ENCODE measurements at regions not wholly inside any gene's neighbourhood (a gene's known extent, or its start where the extent isn't known, plus 50 kb on each side); places are given as distances from the start of the nearest gene placed in this dataset.

- no peak for TF ChIP-seq GATA2 (IDR thresholded peaks at IDR 0.05; ENCODE audit: low read depth, low read length)
- no peak for TF ChIP-seq GATA3 (IDR thresholded peaks at IDR 0.05; ENCODE audit: low read depth, low read length)
Measured at GRCh38 chr10:113426181-113426877, 126.5 kb upstream of the HABP2 start.
